SJSA1 (cell line): ENCODE measurements at regions not wholly inside any gene's neighbourhood (a gene's known extent, or its start where the extent isn't known, plus 50 kb on each side); places are given as distances from the start of the nearest gene placed in this dataset.

ENCODE experiments used
- DNase-seq, 2 experiments: peaks; one replicate each; pipeline ENCODE4 v3.0.0-alpha.2; 2015 to 2020; ENCODE audit warnings: low spot score in 2 of 2, low read depth in 1 of 2
- H3K27ac ChIP-seq: fragments of 250-450 bp; sonication (Bioruptor Pico); 2 replicates; pipeline ENCODE4 v1.5.1; 2020; ENCODE audit warnings: mild to moderate bottlenecking, moderate library complexity
- H3K27me3 ChIP-seq: fragments of 250-450 bp; sonication (Bioruptor Pico); replicated peaks from 2 replicates; pipeline ENCODE4 v1.5.1; 2020; ENCODE audit warnings: mild to moderate bottlenecking, moderate library complexity
- H3K36me3 ChIP-seq: fragments of 250-450 bp; sonication (Bioruptor Pico); 2 replicates; pipeline ENCODE4 v1.5.1; 2020; ENCODE audit warnings: mild to moderate bottlenecking
- H3K4me1 ChIP-seq: fragments of 250-450 bp; sonication (Bioruptor Pico); replicated peaks from 2 replicates; pipeline ENCODE4 v1.6.1; 2021; ENCODE audit warnings: mild to moderate bottlenecking
- H3K4me3 ChIP-seq: fragments of 250-450 bp; sonication (Bioruptor Pico); 2 replicates; pipeline ENCODE4 v1.5.1; 2020; ENCODE audit warnings: mild to moderate bottlenecking
- H3K9me3 ChIP-seq: fragments of 250-450 bp; sonication (Bioruptor Pico); replicated peaks from 2 replicates; pipeline ENCODE4 v1.5.1; 2020; ENCODE audit warnings: mild to moderate bottlenecking

GRCh38 chr12:131486451-131487230 lies 224.2 kb upstream of the SFSWAP start:
- no peak overlapping the region for H3K4me3 ChIP-seq
- H3K27me3 ChIP-seq = 0 out of 2 replicates have a peak, but pooled peaks cover 3% of the 10 kb centered on the region
- no peaks in the 10 kb centered on the region for H3K4me1 ChIP-seq
- no peak overlapping the region for H3K27ac ChIP-seq
- no peak for DNase-seq
- no peaks in the 10 kb centered on the region for H3K9me3 ChIP-seq
- no peaks in the 10 kb centered on the region for H3K36me3 ChIP-seq

GRCh38 chr12:131487388-131488124 lies 223.3 kb upstream of the SFSWAP start:
- DNase-seq = no peak
- Histone ChIP-seq H3K36me3 (no peaks in the 10 kb centered on the region), H3K9me3 (no peaks in the 10 kb centered on the region), H3K27ac (no peak overlapping the region), H3K4me3 (no peak overlapping the region), H3K4me1 (no peaks in the 10 kb centered on the region), H3K27me3 (0 out of 2 replicates have a peak, but pooled peaks cover 3% of the 10 kb centered on the region)

GRCh38 chr12:131489718-131490117 lies 221.2 kb upstream of the SFSWAP start:
- no peak overlapping the region for H3K4me3 ChIP-seq
- no peaks in the 10 kb centered on the region for H3K4me1 ChIP-seq
- 0 out of 2 replicates have a peak, but pooled peaks cover 3% of the 10 kb centered on the region for H3K27me3 ChIP-seq
- H3K27ac ChIP-seq = no peak overlapping the region
- H3K36me3 ChIP-seq = no peaks in the 10 kb centered on the region
- DNase-seq = no peak
- H3K9me3 ChIP-seq = no peaks in the 10 kb centered on the region

GRCh38 chr12:131491155-131491554 lies 219.7 kb upstream of the SFSWAP start:
- H3K27me3 ChIP-seq = no peaks in the 10 kb centered on the region
- DNase-seq = no peak
- no peaks in the 10 kb centered on the region for H3K36me3 ChIP-seq
- no peak overlapping the region for H3K4me3 ChIP-seq
- H3K9me3 ChIP-seq = no peaks in the 10 kb centered on the region
- no peaks in the 10 kb centered on the region for H3K4me1 ChIP-seq
- no peak overlapping the region for H3K27ac ChIP-seq

GRCh38 chr12:131491916-131492490 lies 218.9 kb upstream of the SFSWAP start:
- no peaks in the 10 kb centered on the region for H3K27me3 ChIP-seq
- H3K36me3 ChIP-seq = no peaks in the 10 kb centered on the region
- no peak overlapping the region for H3K4me3 ChIP-seq
- no peak for DNase-seq
- H3K27ac ChIP-seq = no peak overlapping the region
- no peaks in the 10 kb centered on the region for H3K9me3 ChIP-seq
- H3K4me1 ChIP-seq = no peaks in the 10 kb centered on the region

GRCh38 chr12:131493068-131493826 lies 217.6 kb upstream of the SFSWAP start:
- Histone ChIP-seq H3K27ac (no peak overlapping the region), H3K27me3 (no peaks in the 10 kb centered on the region), H3K36me3 (no peaks in the 10 kb centered on the region), H3K4me1 (no peaks in the 10 kb centered on the region), H3K4me3 (no peak overlapping the region), H3K9me3 (no peaks in the 10 kb centered on the region)
- DNase-seq = no peak

- no peaks in the 10 kb centered on the region for H3K36me3 ChIP-seq
- DNase-seq = no peak
Measured at GRCh38 chr12:131494216-131494615, 216.7 kb upstream of the SFSWAP start.

GRCh38 chr12:131494741-131495524 lies 216.0 kb upstream of the SFSWAP start:
- DNase-seq = no peak
- H3K4me1 ChIP-seq = no peaks in the 10 kb centered on the region

More at GRCh38 chr12:131494216-131494615, 216.7 kb upstream of the SFSWAP start:
- H3K4me1 ChIP-seq = no peaks in the 10 kb centered on the region
- no peak overlapping the region for H3K27ac ChIP-seq
- H3K27me3 ChIP-seq = no peaks in the 10 kb centered on the region
- no peak overlapping the region for H3K4me3 ChIP-seq
- H3K9me3 ChIP-seq = no peaks in the 10 kb centered on the region

GRCh38 chr12:131497966-131498365 lies 212.9 kb upstream of the SFSWAP start:
- no peaks in the 10 kb centered on the region for H3K9me3 ChIP-seq
- H3K4me3 ChIP-seq = no peak overlapping the region
- H3K27ac ChIP-seq = no peak overlapping the region
- no peaks in the 10 kb centered on the region for H3K4me1 ChIP-seq
- no peaks in the 10 kb centered on the region for H3K36me3 ChIP-seq
- H3K27me3 ChIP-seq = no peaks in the 10 kb centered on the region
- no peak for DNase-seq

More at GRCh38 chr12:131494741-131495524, 216.0 kb upstream of the SFSWAP start:
- Histone ChIP-seq H3K4me3 (no peak overlapping the region), H3K27me3 (no peaks in the 10 kb centered on the region), H3K36me3 (no peaks in the 10 kb centered on the region), H3K9me3 (no peaks in the 10 kb centered on the region), H3K27ac (no peak overlapping the region)

GRCh38 chr12:131499160-131499863 lies 211.6 kb upstream of the SFSWAP start:
- DNase-seq = no peak
- no peaks in the 10 kb centered on the region for H3K36me3 ChIP-seq
- no peaks in the 10 kb centered on the region for H3K4me1 ChIP-seq
- H3K27me3 ChIP-seq = no peaks in the 10 kb centered on the region
- no peaks in the 10 kb centered on the region for H3K9me3 ChIP-seq
- no peak overlapping the region for H3K4me3 ChIP-seq
- no peak overlapping the region for H3K27ac ChIP-seq

GRCh38 chr12:131499864-131500190 lies 211.1 kb upstream of the SFSWAP start:
- no peaks in the 10 kb centered on the region for H3K9me3 ChIP-seq
- no peak overlapping the region for H3K27ac ChIP-seq
- no peaks in the 10 kb centered on the region for H3K27me3 ChIP-seq
- no peaks in the 10 kb centered on the region for H3K36me3 ChIP-seq
- H3K4me1 ChIP-seq = no peaks in the 10 kb centered on the region
- DNase-seq = no peak
- H3K4me3 ChIP-seq = no peak overlapping the region

GRCh38 chr12:131500564-131500963 lies 210.3 kb upstream of the SFSWAP start:
- no peak for DNase-seq
- no peaks in the 10 kb centered on the region for H3K27me3 ChIP-seq
- no peaks in the 10 kb centered on the region for H3K9me3 ChIP-seq
- H3K4me1 ChIP-seq = no peaks in the 10 kb centered on the region
- no peak overlapping the region for H3K4me3 ChIP-seq
- no peaks in the 10 kb centered on the region for H3K36me3 ChIP-seq
- no peak overlapping the region for H3K27ac ChIP-seq
